GM12864 (cell line): ENCODE measurements at regions not wholly inside any gene's neighbourhood (a gene's known extent, or its start where the extent isn't known, plus 50 kb on each side); places are given as distances from the start of the nearest gene placed in this dataset.
A peak's percentile ranks its signal among the peaks of the same experiment; 100 is the strongest.
"Not testable (repeated sequence)": the region's sequence is repeated elsewhere in the genome, so short reads cannot be mapped to it uniquely, and the experiment has no call there.

Experiments
- DNase-seq: peaks from one replicate; pipeline ENCODE4 v3.0.0-alpha.2; 2011; ENCODE audit warnings: low read depth
- H3K4me3 ChIP-seq: 2 replicates; pipeline ENCODE4 v1.5.1; 2011; ENCODE audit warnings: mild to moderate bottlenecking, low read depth, low read length, control low read depth
- TF ChIP-seq, protein P1 (sequence below): IDR thresholded peaks from 2 replicates; pipeline ENCODE4 v1.5.1; 2011; ENCODE audit warnings: low read depth, mild to moderate bottlenecking, moderate library complexity, low read length, control low read depth, inconsistent platforms; ENCODE audit errors: missing control alignments

- no peak overlapping the region for H3K4me3 ChIP-seq
- no peak for DNase-seq
- TF ChIP-seq, protein P1, sequence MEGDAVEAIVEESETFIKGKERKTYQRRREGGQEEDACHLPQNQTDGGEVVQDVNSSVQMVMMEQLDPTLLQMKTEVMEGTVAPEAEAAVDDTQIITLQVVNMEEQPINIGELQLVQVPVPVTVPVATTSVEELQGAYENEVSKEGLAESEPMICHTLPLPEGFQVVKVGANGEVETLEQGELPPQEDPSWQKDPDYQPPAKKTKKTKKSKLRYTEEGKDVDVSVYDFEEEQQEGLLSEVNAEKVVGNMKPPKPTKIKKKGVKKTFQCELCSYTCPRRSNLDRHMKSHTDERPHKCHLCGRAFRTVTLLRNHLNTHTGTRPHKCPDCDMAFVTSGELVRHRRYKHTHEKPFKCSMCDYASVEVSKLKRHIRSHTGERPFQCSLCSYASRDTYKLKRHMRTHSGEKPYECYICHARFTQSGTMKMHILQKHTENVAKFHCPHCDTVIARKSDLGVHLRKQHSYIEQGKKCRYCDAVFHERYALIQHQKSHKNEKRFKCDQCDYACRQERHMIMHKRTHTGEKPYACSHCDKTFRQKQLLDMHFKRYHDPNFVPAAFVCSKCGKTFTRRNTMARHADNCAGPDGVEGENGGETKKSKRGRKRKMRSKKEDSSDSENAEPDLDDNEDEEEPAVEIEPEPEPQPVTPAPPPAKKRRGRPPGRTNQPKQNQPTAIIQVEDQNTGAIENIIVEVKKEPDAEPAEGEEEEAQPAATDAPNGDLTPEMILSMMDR, result no peak
Measured at GRCh38 chr11:35046681-35047080, 92.3 kb upstream of the CD44 start.

DNA sequence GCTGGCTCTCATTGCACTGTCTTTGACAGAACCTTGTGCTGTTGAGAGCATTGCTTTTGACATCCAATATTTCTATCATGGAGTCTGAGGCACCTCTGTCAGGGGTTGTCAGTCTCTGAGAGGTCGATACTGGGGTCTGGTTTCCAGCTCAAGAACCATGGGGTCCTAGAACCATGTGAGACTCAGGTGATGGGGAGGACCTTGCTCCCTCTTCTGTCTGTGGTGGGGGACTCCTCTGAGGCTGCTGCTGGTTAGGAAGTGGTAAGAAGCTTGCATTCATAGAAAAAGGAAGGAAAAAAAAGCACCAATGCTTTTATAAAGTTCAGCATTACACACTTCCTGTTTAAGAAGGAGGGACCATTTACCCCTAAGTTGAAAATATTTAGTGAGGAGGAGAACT is 91.8 kb upstream of the CD44 start:
- H3K4me3 ChIP-seq, result no peak overlapping the region
- no peak for DNase-seq
- TF ChIP-seq, protein P1, result no peak

- DNase-seq, result no peak
- no peak overlapping the region for H3K4me3 ChIP-seq
- TF ChIP-seq, protein P1, result no peak
Measured at GRCh38 chr11:35047769-35048168, 91.2 kb upstream of the CD44 start.

GRCh38 chr11:35048346-35048745 is 90.6 kb upstream of the CD44 start:
- H3K4me3 ChIP-seq, DNase-seq: not testable (repeated sequence)

- peak overlapping the region; percentile 36; the same call in 1 of the 2 replicates for H3K4me3 ChIP-seq
- TF ChIP-seq, protein P1, result no peak
- DNase-seq, result no peak
Measured at GRCh38 chr11:35049859-35050531, 89.0 kb upstream of the CD44 start.

DNA sequence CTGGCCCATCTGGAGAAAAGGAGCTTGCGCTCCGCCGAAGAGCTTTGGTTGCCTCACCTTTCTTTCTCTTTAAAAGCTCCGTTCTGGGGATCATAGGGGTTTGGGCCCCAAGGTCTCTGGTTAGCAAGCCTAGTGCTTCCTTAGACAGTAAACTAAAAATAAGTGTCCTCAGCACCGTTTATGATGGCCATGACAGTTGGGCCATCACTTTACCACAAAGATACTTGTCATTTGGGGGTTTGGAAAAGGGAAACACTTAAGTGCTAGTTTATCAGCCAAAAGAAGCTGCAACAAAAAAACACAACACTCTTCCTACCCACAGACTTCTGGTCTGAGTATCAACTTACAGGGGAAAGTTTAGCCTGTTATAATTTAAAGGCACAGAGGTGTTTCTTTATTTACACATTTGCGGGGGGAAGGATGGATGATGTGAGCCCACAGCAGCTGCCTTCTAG is 88.4 kb upstream of the CD44 start:
- TF ChIP-seq, protein P1, result no peak
- peak overlapping the region; percentile 36; the same call in 1 of the 2 replicates for H3K4me3 ChIP-seq
- DNase-seq, result no peak

GRCh38 chr11:35056391-35057093 is 82.4 kb upstream of the CD44 start:
- no peak overlapping the region for H3K4me3 ChIP-seq
- DNase-seq, result no peak
- TF ChIP-seq, protein P1, result no peak
